ENCODE measurements at regions not wholly inside any gene's neighbourhood (a gene's known extent, or its start where the extent isn't known, plus 50 kb on each side); places are given as distances from the start of the nearest gene placed in this dataset.

- TF ChIP-seq CTCF (IDR thresholded peaks at IDR 0.05) (no peak), POLR2A (IDR thresholded peaks at IDR 0.05) (no peak)
- no peak overlapping the region for H3K4me3 ChIP-seq (ENCODE audit: low read depth, poor library complexity, severe bottlenecking)
- intact Hi-C loops (cut with DNase I; ENCODE audit: low total_unique reads), result no loop called here
- 74 to 77% methylated on average over 2 of the region's 2 CpGs for WGBS, 2 donors
- DNase-seq (ENCODE audit: low spot score in 2 of 2), result no peak
Measured at GRCh38 chr10:29713450-29713849, 78.7 kb upstream of the SVIL start.

DNA sequence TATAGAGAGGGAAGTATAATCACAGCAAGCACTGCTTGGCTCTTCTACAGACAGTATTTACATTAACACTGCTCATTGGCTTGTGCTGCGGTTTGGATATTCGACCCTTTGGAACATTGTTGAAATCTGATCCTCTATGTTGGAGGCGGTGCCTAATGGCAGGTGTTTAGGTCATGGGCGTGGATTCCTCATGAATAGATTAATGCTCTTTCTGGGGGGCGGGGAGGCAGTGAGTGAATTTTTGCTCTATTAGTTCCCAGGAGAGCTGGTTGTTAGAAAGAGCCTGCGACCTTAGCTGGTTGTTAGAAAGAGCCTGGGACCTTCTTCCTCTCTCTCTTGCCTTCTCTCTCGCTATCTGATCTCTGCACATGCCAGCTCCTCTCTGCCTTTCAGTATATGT lies 77.3 kb upstream of the SVIL start:
- no peak for DNase-seq (ENCODE audit: low spot score in 2 of 2)
- intact Hi-C loops (cut with DNase I; ENCODE audit: low total_unique reads), result no loop called here
- H3K4me3 ChIP-seq (ENCODE audit: low read depth, poor library complexity, severe bottlenecking), result no peak overlapping the region
- WGBS, 2 donors, result 64 to 73% methylated on average over 7 of the region's 7 CpGs
- TF ChIP-seq POLR2A (IDR thresholded peaks at IDR 0.05) (no peak), CTCF (IDR thresholded peaks at IDR 0.05) (no peak)

- intact Hi-C loops (cut with DNase I; ENCODE audit: low total_unique reads), result no loop called here
- DNase-seq (ENCODE audit: low spot score in 2 of 2), result no peak
- WGBS, 2 donors, result 54 to 74% methylated on average over 8 of the region's 8 CpGs
- no peak overlapping the region for H3K4me3 ChIP-seq (ENCODE audit: low read depth, poor library complexity, severe bottlenecking)
- no peak for TF ChIP-seq POLR2A (IDR thresholded peaks at IDR 0.05)
- TF ChIP-seq CTCF (IDR thresholded peaks at IDR 0.05), result no peak
Measured at GRCh38 chr10:29710128-29710527, 75.4 kb upstream of the SVIL start.

GRCh38 chr10:29709484-29710002 lies 74.8 kb upstream of the SVIL start:
- H3K4me3 ChIP-seq (ENCODE audit: low read depth, poor library complexity, severe bottlenecking), result no peak overlapping the region
- intact Hi-C loops (cut with DNase I; ENCODE audit: low total_unique reads), result no loop called here
- WGBS, 2 donors, result 74 to 76% methylated on average over 13 of the region's 13 CpGs
- DNase-seq (ENCODE audit: low spot score in 2 of 2), result no peak
- TF ChIP-seq CTCF (IDR thresholded peaks at IDR 0.05), result no peak
- no peak for TF ChIP-seq POLR2A (IDR thresholded peaks at IDR 0.05)

- TF ChIP-seq POLR2A (IDR thresholded peaks at IDR 0.05), result no peak
- TF ChIP-seq CTCF (IDR thresholded peaks at IDR 0.05), result no peak
- WGBS, 2 donors, result 47 to 53% methylated on average over 9 of the region's 9 CpGs
- DNase-seq (ENCODE audit: low spot score in 2 of 2), result no peak
- intact Hi-C loops (cut with DNase I; ENCODE audit: low total_unique reads), result no loop called here
- H3K4me3 ChIP-seq (ENCODE audit: low read depth, poor library complexity, severe bottlenecking), result no peak overlapping the region
Measured at GRCh38 chr10:29703271-29703670, 68.5 kb upstream of the SVIL start.

Data from lower leg skin (tissue), 4 donors.